NT2/D1 (cell line): ENCODE measurements at regions not wholly inside any gene's neighbourhood (a gene's known extent, or its start where the extent isn't known, plus 50 kb on each side); places are given as distances from the start of the nearest gene placed in this dataset.

ENCODE experiments used
- SUZ12 ChIP-seq: IDR thresholded peaks from 2 replicates; pipeline ENCODE4 v1.6.1; 2011; ENCODE audit not compliant: insufficient read length, insufficient read depth; ENCODE audit errors: extremely low read depth
- YY1 ChIP-seq: IDR thresholded peaks from 2 replicates; pipeline ENCODE4 v1.6.1; 2011; ENCODE audit not compliant: insufficient read length, insufficient read depth
- ZNF274 ChIP-seq: IDR thresholded peaks from 2 replicates; pipeline ENCODE4 v1.6.1; 2011; ENCODE audit warnings: mild to moderate bottlenecking, low read depth, low read length

DNA sequence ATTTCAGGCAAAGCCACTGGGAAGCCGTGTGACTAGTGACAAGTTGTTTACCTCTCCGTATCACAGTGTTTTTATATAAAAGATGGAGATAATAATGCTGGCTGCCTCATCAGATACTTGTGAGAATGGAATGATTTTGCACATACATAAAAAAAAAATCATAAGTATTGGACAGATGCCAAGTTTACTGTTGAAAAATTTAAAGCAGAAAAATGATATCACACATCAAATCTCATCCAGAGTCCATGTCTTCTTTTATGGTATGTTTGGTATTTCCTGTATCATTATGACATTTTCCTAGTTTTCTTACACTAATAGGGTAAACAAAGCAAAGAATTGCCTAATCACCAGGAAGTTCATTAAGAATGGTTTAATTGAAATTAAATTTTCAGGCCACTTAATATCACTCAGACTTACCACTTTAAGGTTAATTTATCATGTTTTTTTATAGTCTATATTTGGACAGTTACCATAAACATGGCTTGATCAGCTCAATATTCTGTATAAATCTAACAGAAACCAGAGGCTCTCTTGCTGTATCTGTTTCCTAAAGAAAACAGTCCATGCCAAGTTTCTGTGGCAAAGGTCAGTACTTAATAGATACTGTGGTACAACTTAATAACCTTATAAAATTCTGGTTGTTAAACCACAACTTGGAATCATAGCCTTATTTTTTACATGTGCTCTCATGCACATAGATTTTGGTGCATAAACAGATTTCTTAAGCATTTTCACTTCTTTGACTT lies 656.5 kb upstream of the RIOK2 start:
- TF ChIP-seq YY1 (no peak), ZNF274 (no peak), SUZ12 (no peak)
